Caco-2 (cell line): ENCODE measurements at regions not wholly inside any gene's neighbourhood (a gene's known extent, or its start where the extent isn't known, plus 50 kb on each side); places are given as distances from the start of the nearest gene placed in this dataset.

Experiments used
- BruUV-seq: library from RNA; stranded (reverse); fragments of 400-500 nt; replicated peaks from 2 replicates; lab custom pipeline; 2021; lab: Mats Ljungman, UMichigan
- CTCF ChIA-PET: fragments of 300-600 bp; sonication (Branson Sonifier 250); formaldehyde crosslinking; loops from one replicate; lab custom pipeline; 2022; ENCODE audit warnings: antibody characterized with exemption; lab: Charles Lee
- POLR2A ChIA-PET: fragments of 300-600 bp; sonication (Branson Sonifier 250); formaldehyde crosslinking; loops from one replicate; lab custom pipeline; 2022; ENCODE audit warnings: antibody characterized with exemption; lab: Charles Lee
- DNase-seq, 2 experiments: peaks; one replicate each; pipeline versions ENCODE4 v3.0.0 to v3.0.0-alpha.2; 2020 to 2022
- H3K27me3 ChIP-seq: replicated peaks from 2 replicates; pipeline ENCODE4 v1.6.0; 2011; ENCODE audit warnings: low read length; ENCODE audit not compliant: control insufficient read depth, insufficient read depth
- H3K36me3 ChIP-seq: 2 replicates; pipeline ENCODE4 v1.5.1; 2011; ENCODE audit warnings: low read length; ENCODE audit not compliant: control insufficient read depth, insufficient read depth
- H3K4me1 ChIP-seq: fragments of 250-450 bp; sonication (Bioruptor Pico); 2 replicates; pipeline ENCODE4 v1.5.1; 2020; ENCODE audit warnings: mild to moderate bottlenecking
- H3K4me3 ChIP-seq: 2 replicates; pipeline ENCODE4 v1.5.1; 2011; ENCODE audit warnings: low read depth, mild to moderate bottlenecking, control low read depth, low read length
- H3K9me3 ChIP-seq: fragments of 250-450 bp; sonication (Bioruptor Pico); 2 replicates; pipeline ENCODE4 v1.5.1; 2020; ENCODE audit warnings: mild to moderate bottlenecking, moderate library complexity
- H3K27ac Mint-ChIP-seq: one replicate; pipeline ENCODE4 v1.8.0; 2022; ENCODE audit warnings: mixed read lengths; ENCODE audit not compliant: unreplicated experiment
- H3K27me3 Mint-ChIP-seq: one replicate; pipeline ENCODE4 v1.8.0; 2022; ENCODE audit warnings: mixed read lengths; ENCODE audit not compliant: insufficient read depth, unreplicated experiment
- H3K36me3 Mint-ChIP-seq: one replicate; pipeline ENCODE4 v1.8.0; 2022; ENCODE audit warnings: mild to moderate bottlenecking, mixed read lengths; ENCODE audit not compliant: insufficient read depth, unreplicated experiment
- H3K4me1 Mint-ChIP-seq: one replicate; pipeline ENCODE4 v1.8.0; 2022; ENCODE audit warnings: low read depth, mixed read lengths; ENCODE audit not compliant: unreplicated experiment
- H3K4me3 Mint-ChIP-seq: one replicate; pipeline ENCODE4 v1.8.0; 2022; ENCODE audit warnings: mild to moderate bottlenecking, moderate library complexity, mixed read lengths; ENCODE audit not compliant: unreplicated experiment
- H3K9me3 Mint-ChIP-seq: one replicate; pipeline ENCODE4 v1.8.0; 2022; ENCODE audit warnings: mixed read lengths; ENCODE audit not compliant: unreplicated experiment
- intact Hi-C: fragments of 100-400 bp; cut with micrococcal nuclease; formaldehyde crosslinking; loops from one replicate; pipeline ENCODE4 v1.10.0; 2022; ENCODE audit not compliant: unreplicated experiment
- TF ChIP-seq, protein P1 (sequence below), 2 experiments: fragments of 200-600 bp in 1 of 2; IDR thresholded peaks; 1 replicate in 1 of 2; 2 replicates in 1 of 2; pipeline versions ENCODE4 v1.5.1 to v1.8.0; 2011 to 2022; ENCODE audit warnings: antibody characterized with exemption in 1 of 2, control low read depth in 1 of 2, inconsistent platforms in 1 of 2, low read depth in 1 of 2, low read length in 1 of 2, mild to moderate bottlenecking in 1 of 2, moderate library complexity in 1 of 2; ENCODE audit not compliant: insufficient read depth in 1 of 2, severe bottlenecking in 1 of 2, unreplicated experiment in 1 of 2

DNA sequence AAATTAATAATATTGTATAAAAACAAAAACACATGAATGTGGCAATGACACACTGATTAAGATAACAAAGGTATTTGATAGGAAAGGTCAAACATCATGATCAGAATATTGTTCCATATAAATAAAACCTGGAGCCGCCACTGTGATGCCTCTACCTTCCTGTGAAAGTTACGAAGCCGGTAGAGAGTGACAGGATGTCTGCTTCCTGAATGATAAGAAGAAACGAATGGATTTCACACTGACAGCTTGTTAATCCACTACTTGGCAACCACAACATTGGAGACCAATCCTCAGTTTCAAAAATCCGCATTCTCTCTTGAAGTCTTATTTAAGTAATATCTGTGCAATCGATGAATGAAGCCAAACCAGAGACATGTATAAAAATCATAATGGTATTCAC lies 315.1 kb downstream of the HDGFL1 start:
- CTCF ChIA-PET, result no interaction called here
- no peak overlapping the region for H3K4me3 Mint-ChIP-seq
- no peaks in the 10 kb centered on the region for H3K27me3 ChIP-seq
- no peaks in the 10 kb centered on the region for H3K27me3 Mint-ChIP-seq
- peak overlapping the region; percentile 77 for H3K27ac Mint-ChIP-seq
- POLR2A ChIA-PET, result no interaction called here
- BruUV-seq, result no TSS peak
- TF ChIP-seq, protein P1, sequence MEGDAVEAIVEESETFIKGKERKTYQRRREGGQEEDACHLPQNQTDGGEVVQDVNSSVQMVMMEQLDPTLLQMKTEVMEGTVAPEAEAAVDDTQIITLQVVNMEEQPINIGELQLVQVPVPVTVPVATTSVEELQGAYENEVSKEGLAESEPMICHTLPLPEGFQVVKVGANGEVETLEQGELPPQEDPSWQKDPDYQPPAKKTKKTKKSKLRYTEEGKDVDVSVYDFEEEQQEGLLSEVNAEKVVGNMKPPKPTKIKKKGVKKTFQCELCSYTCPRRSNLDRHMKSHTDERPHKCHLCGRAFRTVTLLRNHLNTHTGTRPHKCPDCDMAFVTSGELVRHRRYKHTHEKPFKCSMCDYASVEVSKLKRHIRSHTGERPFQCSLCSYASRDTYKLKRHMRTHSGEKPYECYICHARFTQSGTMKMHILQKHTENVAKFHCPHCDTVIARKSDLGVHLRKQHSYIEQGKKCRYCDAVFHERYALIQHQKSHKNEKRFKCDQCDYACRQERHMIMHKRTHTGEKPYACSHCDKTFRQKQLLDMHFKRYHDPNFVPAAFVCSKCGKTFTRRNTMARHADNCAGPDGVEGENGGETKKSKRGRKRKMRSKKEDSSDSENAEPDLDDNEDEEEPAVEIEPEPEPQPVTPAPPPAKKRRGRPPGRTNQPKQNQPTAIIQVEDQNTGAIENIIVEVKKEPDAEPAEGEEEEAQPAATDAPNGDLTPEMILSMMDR (IDR thresholded peaks at IDR 0.05; ENCODE audit: insufficient read depth in 1 of 2, low read depth in 1 of 2, low read length in 1 of 2, severe bottlenecking in 1 of 2, unreplicated experiment in 1 of 2), result no peak
- H3K36me3 Mint-ChIP-seq, result peaks cover 15% of the 10 kb centered on the region
- peaks cover 80% of the 10 kb centered on the region for H3K4me1 ChIP-seq
- H3K9me3 ChIP-seq, result no peaks in the 10 kb centered on the region
- H3K4me3 ChIP-seq, result no peak overlapping the region
- intact Hi-C loops, result no loop called here
- no peaks in the 10 kb centered on the region for H3K36me3 ChIP-seq
- no peak for DNase-seq
- H3K9me3 Mint-ChIP-seq, result no peaks in the 10 kb centered on the region
- peaks cover 46% of the 10 kb centered on the region for H3K4me1 Mint-ChIP-seq

DNA sequence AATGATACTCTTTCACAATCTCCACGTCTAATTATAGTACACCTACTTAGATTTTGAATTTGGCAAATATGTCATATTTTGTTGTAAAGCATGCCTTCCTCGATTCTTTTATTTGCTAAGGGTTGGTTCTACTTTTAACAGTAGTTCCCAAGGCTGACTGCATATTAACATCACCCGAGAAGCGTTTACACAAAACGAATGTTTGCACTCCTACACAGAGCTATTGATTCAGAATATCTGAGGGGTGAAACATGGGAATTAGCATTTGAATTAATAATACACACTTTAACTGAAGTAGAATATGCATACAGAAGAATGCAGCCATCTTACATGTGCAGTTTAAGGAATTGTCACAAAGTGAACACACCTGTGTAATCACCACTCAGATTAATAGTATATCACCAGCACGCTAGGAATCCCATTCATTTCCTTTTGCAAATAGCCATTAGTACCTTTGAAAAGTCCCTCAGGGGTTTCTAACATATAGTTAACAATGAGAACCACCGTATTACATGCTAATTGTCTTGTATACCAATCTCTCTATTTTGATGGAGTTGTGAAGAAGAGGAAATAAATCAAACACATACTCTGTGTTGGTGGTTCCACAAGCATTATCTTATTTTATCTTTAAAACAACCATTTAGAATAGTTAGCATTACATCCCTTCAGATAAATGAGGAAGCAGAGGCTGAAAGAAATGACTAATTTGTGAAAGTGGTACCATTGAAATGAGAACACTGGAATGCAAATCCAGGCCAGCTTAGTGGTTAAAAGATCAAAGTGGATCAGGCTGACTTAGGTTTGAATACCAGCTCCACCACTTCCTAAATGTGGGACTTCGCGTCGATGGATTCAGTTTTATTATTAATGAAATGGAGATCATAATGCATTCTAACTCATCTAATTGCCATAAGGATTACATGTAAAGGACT lies 317.6 kb downstream of the HDGFL1 start:
- Mint-ChIP-seq H3K27me3 (no peaks in the 10 kb centered on the region), H3K36me3 (peaks cover 20% of the 10 kb centered on the region), H3K27ac (peak overlapping the region; percentile 55), H3K9me3 (no peaks in the 10 kb centered on the region), H3K4me3 (peak overlapping the region; percentile 47), H3K4me1 (peaks cover 30% of the 10 kb centered on the region)
- H3K4me3 ChIP-seq, result no peak overlapping the region
- intact Hi-C loops, result loop anchor here (1.0 to 2.0 kb wide), 2 partner anchors 32 to 53 kb away; no protein-coding TSS in a partner anchor
- H3K9me3 ChIP-seq, result no peaks in the 10 kb centered on the region
- TF ChIP-seq, protein P1 (IDR thresholded peaks at IDR 0.05; ENCODE audit: insufficient read depth in 1 of 2, low read depth in 1 of 2, low read length in 1 of 2, severe bottlenecking in 1 of 2, unreplicated experiment in 1 of 2), result no peak
- DNase-seq, result peak in 1 of 2 experiments; percentile 43
- POLR2A ChIA-PET, result no interaction called here
- CTCF ChIA-PET, result no interaction called here
- H3K36me3 ChIP-seq, result no peaks in the 10 kb centered on the region
- BruUV-seq, result no TSS peak
- H3K4me1 ChIP-seq, result peaks cover 66% of the 10 kb centered on the region
- H3K27me3 ChIP-seq, result no peaks in the 10 kb centered on the region

DNA sequence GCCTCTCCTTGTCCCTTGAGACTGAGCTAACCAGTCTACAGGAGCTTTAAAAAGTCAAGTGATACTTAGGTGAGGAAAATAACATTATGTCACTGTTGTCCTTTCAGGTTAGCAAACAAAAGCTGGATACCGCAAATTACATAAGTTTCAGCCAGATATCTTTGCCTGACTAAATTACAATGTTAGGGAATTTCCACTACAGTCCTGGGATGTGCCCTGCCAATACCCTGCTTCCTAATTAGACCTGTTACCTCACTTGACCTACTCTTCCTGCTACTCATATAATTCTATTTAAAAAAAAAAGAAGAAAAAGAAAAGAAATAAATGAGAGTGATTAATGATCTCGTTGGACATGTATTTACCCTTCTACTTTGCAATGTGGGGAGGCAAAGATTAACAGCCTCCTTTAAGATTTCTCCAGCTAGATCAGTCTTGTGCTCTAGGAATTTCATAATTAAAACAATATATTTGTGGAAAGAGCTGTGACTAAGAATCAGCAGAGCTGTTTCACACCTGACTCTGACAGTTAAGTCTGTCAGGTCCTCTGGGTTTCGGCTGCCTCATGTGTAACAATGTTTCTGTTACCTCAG lies 318.9 kb downstream of the HDGFL1 start:
- H3K27me3 ChIP-seq, result no peaks in the 10 kb centered on the region
- BruUV-seq, result no TSS peak
- DNase-seq, result peak in 1 of 2 experiments; percentile 38
- no peaks in the 10 kb centered on the region for H3K36me3 ChIP-seq
- H3K4me3 ChIP-seq, result no peak overlapping the region
- POLR2A ChIA-PET, result interaction anchor here (0.6 kb wide), 1 partner anchor 640 kb away, joined by 3 read pairs; no protein-coding TSS in a partner anchor
- peak overlapping the region; percentile 72 for H3K27ac Mint-ChIP-seq
- no peak overlapping the region for H3K4me3 Mint-ChIP-seq
- peaks cover 55% of the 10 kb centered on the region for H3K4me1 ChIP-seq
- intact Hi-C loops, result loop anchor here (2.0 kb wide), 1 partner anchor 67 kb away; no protein-coding TSS in a partner anchor
- peaks cover 17% of the 10 kb centered on the region for H3K4me1 Mint-ChIP-seq
- peaks cover 31% of the 10 kb centered on the region for H3K36me3 Mint-ChIP-seq
- no peaks in the 10 kb centered on the region for H3K9me3 Mint-ChIP-seq
- CTCF ChIA-PET, result no interaction called here
- TF ChIP-seq, protein P1 (IDR thresholded peaks at IDR 0.05; ENCODE audit: insufficient read depth in 1 of 2, low read depth in 1 of 2, low read length in 1 of 2, severe bottlenecking in 1 of 2, unreplicated experiment in 1 of 2), result no peak
- H3K27me3 Mint-ChIP-seq, result no peaks in the 10 kb centered on the region
- H3K9me3 ChIP-seq, result no peaks in the 10 kb centered on the region
